HepG2 (cell line): ENCODE measurements at regions not wholly inside any gene's neighbourhood (a gene's known extent, or its start where the extent isn't known, plus 50 kb on each side); places are given as distances from the start of the nearest gene placed in this dataset.

Experiments
- ATAC-seq: fragments of 200-7000 bp; cut with Tn5 transposase; 3 replicates; pipeline ENCODE4 v1.9.1; 2020; ENCODE audit warnings: mild to moderate bottlenecking, moderate library complexity
- BruUV-seq: library from RNA; stranded (reverse); fragments of 400-500 nt; replicated peaks from 2 replicates; lab custom pipeline; 2021; lab: Mats Ljungman, UMichigan
- CTCF ChIA-PET: fragments of 300-600 bp; formaldehyde crosslinking; extraction: SDS; loops from one replicate; lab custom pipeline; 2021; ENCODE audit warnings: low total read pairs, inconsistent platforms, low intra/inter-chr PET ratio; lab: Yijun Ruan, JAX
- POLR2A ChIA-PET: fragments of 350-600 bp; sonication (Branson Sonifier 250); formaldehyde crosslinking; loops from one replicate; lab custom pipeline; 2020; ENCODE audit warnings: antibody characterized with exemption, inconsistent platforms; lab: Yijun Ruan, JAX
- DNase-seq: peaks from one replicate; pipeline ENCODE4 v3.0.0-alpha.2; 2015; ENCODE audit warnings: low spot score
- FAIRE-seq: peaks from 3 replicates; lab custom pipeline; 2011; peaks lifted over from hg19 to GRCh38; lab: Jason Lieb, UNC
- H2AFZ ChIP-seq: one replicate; pipeline ENCODE4 v1.6.1; 2011; ENCODE audit warnings: low read length, inconsistent platforms
- H3K27ac ChIP-seq: fragments of 300-600 bp; 3 replicates; pipeline ENCODE4 v1.8.0; 2011; ENCODE audit warnings: mixed run types, mild to moderate bottlenecking, mixed read lengths, low read length, inconsistent platforms; ENCODE audit not compliant: insufficient read depth; ENCODE audit errors: extremely low read length
- H3K27me3 ChIP-seq, 2 experiments: fragments of 200-600 bp in 1 of 2; 2 replicates in 1 of 2; 3 replicates in 1 of 2; pipeline versions ENCODE4 v1.6.0 to v1.8.0; 2011; ENCODE audit warnings: low read length in 2 of 2, mild to moderate bottlenecking in 2 of 2, moderate library complexity in 2 of 2, inconsistent platforms in 1 of 2; ENCODE audit not compliant: insufficient read depth in 2 of 2, control insufficient read depth in 1 of 2
- H3K36me3 ChIP-seq, 2 experiments: fragments of 200-600 bp in 1 of 2; replicated peaks in 1 of 2; 2 replicates in 1 of 2; 3 replicates in 1 of 2; pipeline versions ENCODE4 v1.5.1 to v1.8.0; 2011; ENCODE audit warnings: low read length in 2 of 2, inconsistent platforms in 1 of 2; ENCODE audit not compliant: insufficient read depth in 2 of 2, control insufficient read depth in 1 of 2
- H3K4me1 ChIP-seq: 2 replicates; pipeline ENCODE4 v1.5.1; 2012; ENCODE audit warnings: low read length, inconsistent platforms; ENCODE audit not compliant: insufficient read depth
- H3K4me2 ChIP-seq: 2 replicates; pipeline ENCODE4 v1.6.0; 2011; ENCODE audit warnings: low read depth, low read length, inconsistent platforms
- H3K4me3 ChIP-seq, 3 experiments: fragments of 200-600 bp in 1 of 3; sonication (generic), shearing (Covaris generic) in 1 of 3; replicated peaks in 1 of 3; 2 replicates each; pipeline ENCODE4 v1.5.1; 2011 to 2016; ENCODE audit warnings: low read length in 3 of 3, inconsistent platforms in 2 of 3, low read depth in 2 of 3, mild to moderate bottlenecking in 2 of 3, control low read depth in 1 of 3, mixed read lengths in 1 of 3; ENCODE audit not compliant: insufficient read depth in 1 of 3
- H3K79me2 ChIP-seq: one replicate; pipeline ENCODE4 v1.6.1; 2011; ENCODE audit warnings: low read length, inconsistent platforms; ENCODE audit not compliant: insufficient read depth
- H3K9ac ChIP-seq: 2 replicates; pipeline ENCODE4 v1.6.0; 2011; ENCODE audit warnings: mild to moderate bottlenecking, low read depth, low read length, inconsistent platforms; ENCODE audit not compliant: insufficient read depth
- H3K9me3 ChIP-seq: 2 replicates; pipeline ENCODE4 v1.5.1; 2012; ENCODE audit warnings: mild to moderate bottlenecking, low read length
- H4K20me1 ChIP-seq: 2 replicates; pipeline ENCODE4 v1.6.0; 2011; ENCODE audit warnings: inconsistent platforms, mild to moderate bottlenecking, low read length, moderate library complexity; ENCODE audit not compliant: insufficient read depth
- ARNT ChIP-seq: fragments of 450-650 bp; IDR thresholded peaks from 2 replicates; pipeline ENCODE4 v1.6.1; 2017
- HES4 ChIP-seq: sonication (generic); formaldehyde crosslinking; IDR thresholded peaks from 2 replicates; pipeline ENCODE4 v1.9.0; 2021; ENCODE audit warnings: mild to moderate bottlenecking, missing genetic modification reagents, borderline replicate concordance
- MTA1 ChIP-seq: sonication (generic); formaldehyde crosslinking; IDR thresholded peaks from 2 replicates; pipeline ENCODE4 v1.4.0; 2020; ENCODE audit warnings: missing genetic modification reagents, mild to moderate bottlenecking, borderline replicate concordance
- RELA ChIP-seq: sonication (generic); formaldehyde crosslinking; IDR thresholded peaks from 2 replicates; pipeline ENCODE4 v1.4.0; 2020; ENCODE audit warnings: missing genetic modification reagents
- USF2 ChIP-seq, 2 experiments: sonication (generic) in 1 of 2; formaldehyde crosslinking in 1 of 2; IDR thresholded peaks; 2 replicates each; pipeline versions ENCODE4 v1.5.1 to v1.6.1; 2011 to 2020; ENCODE audit warnings: borderline replicate concordance in 1 of 2, low read depth in 1 of 2, low read length in 1 of 2, mild to moderate bottlenecking in 1 of 2, missing genetic modification reagents in 1 of 2, moderate library complexity in 1 of 2
- ZHX2 ChIP-seq, 2 experiments: sonication (generic) in 1 of 2; formaldehyde crosslinking in 1 of 2; IDR thresholded peaks; 2 replicates each; pipeline versions ENCODE4 v1.6.1 to v1.9.0; 2014 to 2022; ENCODE audit warnings: antibody characterized with exemption in 1 of 2, borderline replicate concordance in 1 of 2, inconsistent platforms in 1 of 2, low read depth in 1 of 2, missing genetic modification reagents in 1 of 2
- ZNF33A ChIP-seq: sonication (generic); formaldehyde crosslinking; IDR thresholded peaks from 2 replicates; pipeline ENCODE4 v1.5.1; 2020; ENCODE audit warnings: missing genetic modification reagents, mild to moderate bottlenecking, moderate library complexity, borderline replicate concordance
- ZNF564 ChIP-seq: sonication (generic); formaldehyde crosslinking; IDR thresholded peaks from 2 replicates; pipeline ENCODE4 v1.8.1; 2023; ENCODE audit warnings: mild to moderate bottlenecking, missing genetic modification reagents
- WGBS: methylation state at CpG from one replicate; pipeline ENCODE4 v1.1.6; 2017; ENCODE audit warnings: low lambda C conversion rate; 5-methylcytosine and 5-hydroxymethylcytosine counted together
- in situ Hi-C: cut with HindIII; loops from 2 replicates; pipeline ENCODE4 v1.10.0; 2017; ENCODE audit warnings: low pct_unique_long_range_greater_than_20kb; ENCODE audit not compliant: extremely low pct_ligation_motif_present
- intact Hi-C: fragments of 100-400 bp; cut with micrococcal nuclease; formaldehyde crosslinking; loops from one replicate; pipeline ENCODE4 v1.10.0; 2022; ENCODE audit not compliant: unreplicated experiment

- Histone ChIP-seq H3K9me3 (no peaks in the 10 kb centered on the region), H3K27ac (no peak overlapping the region), H3K4me1 (peaks cover 18% of the 10 kb centered on the region), H2AFZ (no peak overlapping the region), H3K36me3 (no peaks in the 10 kb centered on the region), H3K4me3 (no peak overlapping the region), H3K9ac (no peak overlapping the region), H3K79me2 (no peaks in the 10 kb centered on the region), H3K4me2 (no peak overlapping the region), H4K20me1 (no peaks in the 10 kb centered on the region), H3K27me3 (peaks cover 10 to 71% of the 10 kb centered on the region in 2 experiments; a peak in 3 of 5 replicates)
- DNase-seq (no peak), FAIRE-seq (no peak), ATAC-seq (no peak)
- WGBS, result under 1% methylated on average over 9 of the region's 9 CpGs
- ChIA-PET CTCF (no interaction called here), POLR2A (no interaction called here)
- in situ Hi-C loops, result no loop called here
- intact Hi-C loops, result no loop called here
- TF ChIP-seq ARNT (no peak), ZNF564 (no peak), USF2 (IDR thresholded peaks at IDR 0.05; ENCODE audit: low read depth, low read length) (0 out of 2 replicates have a peak, but pooled peaks have one; percentile 5), USF2 (CRISPR knock-in tag; IDR thresholded peaks at IDR 0.05; ENCODE audit: borderline replicate concordance) (no peak), ZNF33A (CRISPR knock-in tag) (no peak), RELA (CRISPR knock-in tag) (no peak), HES4 (CRISPR knock-in tag) (0 out of 2 replicates have a peak, but pooled peaks have one; percentile 39), MTA1 (CRISPR knock-in tag) (no peak), ZHX2 (IDR thresholded peaks at IDR 0.05; ENCODE audit: low read depth) (no peak), ZHX2 (CRISPR knock-in tag; IDR thresholded peaks at IDR 0.05; ENCODE audit: borderline replicate concordance) (no peak)
- no TSS peak for BruUV-seq
These were observed 90.7 kb downstream of the ANKRD60 start for GRCh38 chr20:58137651-58138265.
